Suppressor macrophage treated with lipopolysaccharide for 1 hour (primary cell): ENCODE measurements at regions not wholly inside any gene's neighbourhood (a gene's known extent, or its start where the extent isn't known, plus 50 kb on each side); places are given as distances from the start of the nearest gene placed in this dataset.

ENCODE experiments used
- DNase-seq, 3 donors: peaks; one replicate each; pipeline ENCODE4 v3.0.0-alpha.2; 2020 to 2022

DNA sequence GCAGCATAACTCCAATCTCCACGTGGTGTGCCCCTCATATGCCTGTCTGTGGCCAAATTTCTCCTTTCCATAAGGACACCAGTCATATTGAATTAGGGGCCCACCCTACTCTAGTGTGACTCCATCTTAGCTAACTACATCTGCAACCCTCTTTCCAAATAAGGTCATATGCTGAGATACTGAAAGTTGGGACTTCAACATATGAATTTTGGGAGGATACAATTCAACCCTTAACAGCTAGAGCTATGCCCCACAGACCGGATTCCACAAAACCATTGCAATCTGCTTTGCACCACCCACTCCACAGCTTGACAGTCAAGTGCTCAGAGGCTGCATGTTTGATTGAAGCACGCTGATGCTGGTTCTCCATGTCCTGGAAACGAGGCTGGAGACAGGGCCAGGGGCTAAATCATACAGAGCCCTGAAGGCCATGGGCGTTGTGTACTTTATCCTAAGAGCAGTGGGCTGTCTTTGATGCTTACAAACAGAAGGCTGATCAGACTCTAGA lies 122.8 kb downstream of the MTX3 start:
- DNase-seq: no peak

DNA sequence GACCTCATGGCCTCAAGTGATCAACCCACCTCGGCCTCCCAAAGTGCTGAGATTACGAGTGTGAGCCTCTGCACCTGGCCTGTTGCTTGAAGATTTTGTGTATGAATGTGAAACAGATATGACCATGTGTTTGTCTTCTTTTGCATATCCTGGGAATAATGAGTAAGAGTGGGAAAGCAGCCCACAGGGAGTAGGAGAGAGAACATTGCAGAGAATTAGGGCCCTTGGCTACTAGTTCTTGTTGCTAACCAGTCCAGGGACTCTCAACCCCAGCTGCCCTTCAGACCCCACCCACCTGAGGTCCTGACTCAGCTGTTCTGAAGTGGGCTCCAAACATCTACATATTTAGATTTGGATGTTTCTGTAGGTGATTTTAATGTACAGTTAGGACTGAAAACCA lies 125.5 kb downstream of the MTX3 start:
- DNase-seq: no peak

DNA sequence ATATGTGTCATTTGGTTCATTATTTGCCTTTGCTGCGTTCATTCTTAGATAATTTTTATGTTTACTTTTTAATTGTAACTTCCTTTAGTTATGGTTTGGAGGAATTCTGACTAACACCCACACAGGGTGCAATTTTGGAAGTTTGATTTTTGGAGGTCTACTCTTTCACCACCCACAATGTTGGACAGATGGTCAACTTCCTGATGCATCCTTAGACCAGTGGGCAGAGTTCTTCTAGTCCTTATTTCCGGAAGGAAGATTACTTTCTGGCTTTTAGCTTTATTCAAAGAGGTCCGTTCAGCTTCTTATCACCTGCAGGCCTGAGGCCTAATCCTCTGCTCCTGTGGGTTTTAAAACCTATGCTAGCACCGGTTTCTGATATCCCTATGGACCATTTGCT lies 126.7 kb downstream of the MTX3 start:
- DNase-seq: no peak

DNA sequence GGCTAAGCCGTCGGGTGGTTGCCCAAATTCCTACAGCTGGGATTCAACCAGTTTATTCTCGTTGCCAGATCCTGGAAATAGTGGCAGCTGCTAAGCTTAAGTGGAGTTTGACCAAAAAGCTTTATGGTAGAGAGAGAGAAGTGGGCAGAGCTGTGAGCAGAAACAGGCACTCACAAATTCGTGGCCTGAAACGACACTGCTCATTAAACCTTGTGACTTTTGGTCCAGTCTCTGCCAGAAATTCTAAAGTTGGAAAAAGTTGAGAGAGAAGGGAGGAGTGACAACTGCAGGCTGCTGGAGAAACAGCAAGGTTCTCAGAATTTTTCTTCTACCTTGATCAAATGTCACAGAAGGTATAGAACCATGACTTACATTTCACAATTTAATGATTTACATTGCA lies 131.5 kb downstream of the MTX3 start:
- no peak for DNase-seq

DNA sequence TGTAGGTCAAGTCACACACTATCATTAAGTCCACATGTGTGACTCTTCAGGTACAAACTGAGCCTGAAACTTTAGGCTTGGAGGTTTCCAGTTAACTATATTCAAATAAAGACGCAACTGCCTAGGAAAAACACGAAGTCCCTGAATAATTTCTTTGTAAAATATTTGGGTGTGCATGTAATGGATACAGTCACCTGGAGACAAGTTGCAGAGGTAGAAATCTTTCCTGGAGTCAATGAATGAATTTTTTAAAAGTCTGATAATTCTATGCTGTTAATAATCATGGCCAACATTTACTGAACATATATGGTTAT lies 132.7 kb downstream of the MTX3 start:
- DNase-seq: no peak

DNA sequence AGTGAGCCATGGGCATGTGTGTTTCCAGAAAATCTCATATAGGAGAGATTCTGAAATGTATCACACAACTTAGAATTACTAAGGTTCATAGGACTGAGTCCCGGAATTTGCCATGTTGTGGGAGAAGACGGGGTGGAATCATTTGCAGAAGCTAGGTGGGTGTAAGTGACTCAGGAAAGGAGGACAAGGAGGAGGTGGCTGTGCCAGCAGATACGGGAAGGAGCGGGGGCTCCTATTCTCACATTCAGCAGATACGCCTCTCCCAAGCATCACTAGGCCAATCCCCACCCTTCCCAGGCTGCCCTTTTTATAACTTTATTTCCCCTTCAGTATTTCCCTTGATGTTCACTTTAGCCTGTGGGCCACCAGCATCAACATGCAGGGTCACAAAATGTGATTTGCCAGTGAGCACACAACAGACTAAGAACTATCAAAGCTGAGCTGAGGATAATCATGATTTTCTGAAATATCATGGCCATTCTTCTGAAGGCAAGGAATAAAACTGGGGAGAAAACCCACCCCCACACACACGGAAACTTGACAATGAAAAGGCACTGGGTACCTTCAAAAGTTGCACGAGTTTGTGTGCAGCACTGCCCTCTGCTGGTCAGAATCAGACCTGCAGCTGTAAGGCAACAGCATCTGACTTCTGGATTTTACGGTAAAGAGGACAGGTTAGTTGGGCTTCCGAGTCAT lies 133.2 kb downstream of the MTX3 start:
- peak; percentile 77 to 81 (median 77) for DNase-seq

DNA sequence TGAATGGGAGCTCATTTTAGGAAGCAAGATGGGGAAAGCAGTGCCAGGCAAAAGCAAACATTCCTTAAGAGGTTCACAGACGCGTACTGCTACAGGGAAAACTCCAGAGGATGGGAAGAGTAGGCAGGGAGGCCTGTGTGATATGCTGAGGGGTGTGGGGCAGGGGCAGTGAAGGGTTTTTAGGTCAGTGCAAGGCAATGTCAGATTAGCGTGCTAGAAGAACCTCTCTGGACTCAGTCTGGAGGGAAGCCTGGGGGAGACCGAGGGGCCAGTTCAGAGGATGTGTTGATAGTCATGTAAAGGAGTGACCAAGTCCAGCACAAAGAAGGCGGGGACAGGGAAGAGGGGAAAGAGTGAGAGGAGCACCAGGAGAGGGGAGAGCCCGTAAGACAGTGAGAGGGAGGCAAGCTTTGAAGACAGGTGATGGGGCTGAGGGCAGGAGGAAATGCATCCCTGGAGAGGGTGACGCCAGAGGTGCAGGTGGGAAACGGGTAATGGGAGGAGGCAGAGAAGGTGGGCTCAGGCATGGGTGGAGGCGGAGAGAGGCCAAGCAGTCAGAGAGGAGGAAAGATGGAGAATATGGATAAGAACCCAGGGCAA lies 134.5 kb downstream of the MTX3 start:
- no peak for DNase-seq

DNA sequence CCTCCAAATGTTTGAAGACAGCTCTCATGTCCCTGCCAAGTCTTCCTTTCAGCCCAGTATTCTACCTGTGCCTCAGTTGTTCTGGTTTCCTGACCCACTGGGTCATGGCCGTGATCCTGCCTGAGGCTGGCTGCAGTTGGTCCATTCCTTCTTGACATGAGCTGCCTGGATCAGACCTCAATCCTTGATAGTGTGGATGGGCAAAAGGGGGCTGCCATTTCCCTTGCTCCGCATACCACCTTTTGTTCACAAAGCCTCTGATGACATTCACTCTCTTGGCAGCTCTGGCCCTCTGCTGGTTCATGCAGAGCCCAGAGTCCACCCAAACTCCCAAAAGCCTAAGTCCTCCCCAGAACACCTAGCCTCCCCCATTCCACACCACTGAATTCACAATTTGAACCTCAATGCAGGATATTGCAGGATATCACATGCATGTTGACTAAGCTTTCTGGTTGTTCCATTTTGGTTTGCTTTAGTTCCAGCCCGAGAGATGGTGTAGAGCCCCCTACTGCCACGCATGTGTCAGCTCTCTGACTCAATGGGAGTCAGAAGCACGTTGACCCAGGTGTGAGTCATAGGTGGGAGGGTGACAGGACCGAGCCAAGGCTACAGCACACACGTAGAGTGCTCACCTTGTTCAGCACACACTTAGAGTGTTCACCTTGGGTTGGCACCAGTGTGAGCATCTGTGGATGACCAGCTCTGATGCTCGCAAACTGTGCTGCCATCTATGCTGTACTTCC lies 137.2 kb downstream of the MTX3 start:
- DNase-seq: peak in 2 of 3 donors; percentile 7 to 10

DNA sequence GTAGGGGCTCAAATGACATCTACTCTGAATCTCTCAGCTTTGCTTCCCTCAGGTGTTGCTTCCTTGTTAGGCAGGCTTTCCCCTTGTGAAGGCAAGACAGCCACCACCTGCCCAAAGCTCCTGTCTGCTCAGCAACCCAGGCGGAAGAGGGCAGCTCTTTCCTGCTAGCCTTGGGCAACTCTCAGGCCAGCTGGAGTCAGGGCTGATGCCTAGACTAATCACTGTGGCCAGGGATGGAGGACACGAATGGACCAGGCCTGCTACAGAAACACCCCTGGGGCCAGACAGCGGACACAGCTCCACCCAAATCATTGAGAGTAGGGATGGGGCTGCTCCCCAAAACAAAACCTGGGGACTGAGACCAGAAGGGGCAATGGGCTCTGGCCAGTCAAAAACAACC lies 138.0 kb downstream of the MTX3 start:
- no peak for DNase-seq

DNA sequence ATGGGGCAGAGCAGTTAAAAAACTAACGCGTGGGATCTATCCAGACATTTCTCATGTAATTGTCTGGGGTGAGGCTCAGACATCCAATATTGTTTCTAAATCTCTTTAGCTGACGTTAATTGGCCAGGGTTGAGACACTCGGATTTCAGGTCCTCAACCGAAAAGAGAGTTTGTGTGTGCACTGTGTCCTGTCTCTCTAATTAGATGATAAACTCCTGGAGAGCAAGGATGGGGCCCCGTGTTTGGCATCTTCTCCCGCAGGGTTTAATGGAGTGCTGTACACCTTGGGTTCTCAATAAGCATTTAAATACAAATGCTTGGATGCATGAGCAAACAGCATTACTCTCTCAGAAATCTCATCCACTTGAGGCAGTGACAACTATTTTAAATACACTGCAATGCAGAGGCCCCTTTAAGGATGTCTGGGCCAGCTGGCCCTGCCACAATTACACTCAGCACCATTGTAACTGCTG lies 139.6 kb downstream of the MTX3 start:
- DNase-seq: no peak

DNA sequence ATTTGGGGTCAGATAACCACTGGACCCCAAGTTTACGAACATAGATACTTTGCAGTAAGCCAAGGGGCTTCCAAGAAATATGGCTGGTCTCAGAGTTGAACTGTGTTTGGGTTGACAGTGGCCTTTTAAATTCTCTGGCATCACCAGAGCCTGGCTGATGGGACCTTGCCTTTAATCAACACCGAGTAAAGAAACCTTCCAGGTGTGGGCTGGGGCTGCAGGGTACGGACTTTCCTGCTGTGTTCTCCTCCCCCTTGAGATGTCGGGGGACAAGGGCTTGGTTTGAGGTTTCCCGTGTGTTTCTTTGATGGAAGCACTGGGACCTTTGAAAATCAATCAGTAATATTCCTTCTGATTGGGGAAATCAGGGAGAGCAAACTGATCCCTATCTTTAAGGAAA lies 140.1 kb downstream of the MTX3 start:
- no peak for DNase-seq

DNA sequence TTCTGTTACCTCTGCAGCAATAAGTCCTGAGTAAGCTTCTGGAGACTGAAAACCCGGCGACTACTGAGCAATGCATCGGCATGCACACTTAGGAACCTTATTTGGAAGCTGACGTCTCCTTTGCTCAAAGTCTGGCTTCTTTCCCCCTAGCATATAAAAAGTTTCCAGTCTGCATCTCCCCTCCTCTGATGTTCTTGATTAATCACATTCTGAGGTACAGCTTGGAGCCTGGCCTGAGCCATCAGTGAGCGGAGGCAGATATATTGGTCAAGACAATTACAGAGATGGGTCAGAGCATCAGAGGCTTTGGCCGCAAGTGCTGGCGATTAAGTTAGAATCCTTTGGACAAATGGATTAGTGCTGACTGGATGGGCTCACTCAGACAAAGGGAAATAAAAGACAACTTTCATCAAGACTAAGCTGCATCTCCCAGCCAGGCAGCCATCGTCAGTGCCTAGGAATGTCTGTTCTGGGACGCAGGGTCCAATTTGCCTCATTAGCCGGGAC lies 140.7 kb downstream of the MTX3 start:
- DNase-seq: no peak

DNA sequence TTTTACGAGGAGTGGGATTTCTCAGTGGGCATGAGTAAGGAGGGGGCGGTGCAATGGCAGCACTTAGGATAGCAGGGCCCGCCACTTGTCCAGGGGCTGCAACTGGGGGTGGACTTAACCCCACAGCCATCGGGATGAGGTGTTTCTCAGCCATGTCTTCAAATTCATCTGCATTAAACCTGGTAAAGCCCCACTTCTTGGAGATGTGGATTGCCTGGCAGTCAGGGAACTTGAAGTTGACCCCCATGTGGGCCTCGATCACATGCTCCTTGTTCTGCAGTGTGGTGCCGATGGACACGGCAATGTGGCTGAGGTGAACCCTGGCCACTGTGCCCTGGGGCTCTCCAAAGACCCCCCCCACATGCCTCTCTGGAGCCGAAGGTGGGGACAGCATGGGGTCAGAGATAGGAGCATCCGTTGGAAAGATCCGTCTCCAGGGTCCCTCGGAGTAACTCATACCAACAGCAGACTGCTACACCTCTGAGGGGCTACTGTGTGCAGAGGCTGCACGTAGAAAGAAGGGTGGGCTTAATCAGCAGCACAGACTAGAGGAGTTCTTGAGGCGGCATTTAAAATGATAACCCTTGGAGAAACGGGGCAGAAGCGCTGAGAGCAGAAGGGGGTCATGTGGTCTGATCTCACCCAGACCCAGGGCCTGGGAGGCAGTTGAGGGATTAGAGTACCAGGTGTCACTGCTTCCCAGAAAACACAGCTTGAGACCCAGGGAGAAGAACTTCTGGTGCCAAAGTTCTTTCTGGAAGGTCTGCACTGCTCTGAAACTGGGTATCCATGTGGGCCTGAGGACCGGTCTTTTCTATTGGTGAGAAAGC lies 141.4 kb downstream of the MTX3 start:
- DNase-seq: no peak
